ENCODE measurements at regions not wholly inside any gene's neighbourhood (a gene's known extent, or its start where the extent isn't known, plus 50 kb on each side); places are given as distances from the start of the nearest gene placed in this dataset.

- intact Hi-C loops (cut with micrococcal nuclease; ENCODE audit: unreplicated experiment): no loop called here
- POLR2A ChIA-PET: no interaction called here
- no peaks in the 10 kb centered on the region for H4K20me1 ChIP-seq (ENCODE audit: insufficient read depth, low read length)
- no peaks in the 10 kb centered on the region for H3K9me3 ChIP-seq (ENCODE audit: low read length)
- H3K4me2 ChIP-seq (ENCODE audit: low read length): no peak overlapping the region
- no peak overlapping the region for H3K4me3 ChIP-seq (ENCODE audit: low read depth, low read length, poor library complexity, severe bottlenecking)
- no TSS peak for BruUV-seq (replicated peaks)
- no peaks in the 10 kb centered on the region for H3K9me2 ChIP-seq (ENCODE audit: insufficient read depth, low read length)
- H3K4me1 ChIP-seq (ENCODE audit: insufficient read depth, low read length, poor library complexity, severe bottlenecking): no peaks in the 10 kb centered on the region
- H3K36me3 ChIP-seq (ENCODE audit: insufficient read depth, low read length): no peaks in the 10 kb centered on the region
- DNase-seq (ENCODE audit: low spot score): no peak
- no peaks in the 10 kb centered on the region for H3K79me2 ChIP-seq (ENCODE audit: insufficient read depth, low read depth, low read length)
- no peak overlapping the region for H3K27ac ChIP-seq (ENCODE audit: low read depth, low read length, poor library complexity, severe bottlenecking)
- CTCF ChIA-PET (ENCODE audit: unreplicated experiment): no interaction called here
- no peak overlapping the region for H2AFZ ChIP-seq (ENCODE audit: low read length)
- TF ChIP-seq EZH2phosphoT487 (IDR thresholded peaks at IDR 0.05; ENCODE audit: borderline replicate concordance, low read depth, low read length) (no peak), CTCF (conservative IDR thresholded peaks at IDR 0.05; ENCODE audit: low read length) (no peak)
Measured at GRCh38 chr14:101176535-101177205, 273.1 kb upstream of the RTL1 start.

GRCh38 chr14:101177301-101177971 is 273.9 kb upstream of the RTL1 start:
- no peaks in the 10 kb centered on the region for H3K9me3 ChIP-seq (ENCODE audit: low read length)
- H3K9me2 ChIP-seq (ENCODE audit: insufficient read depth, low read length): no peaks in the 10 kb centered on the region
- no TSS peak for BruUV-seq (replicated peaks)
- intact Hi-C loops (cut with micrococcal nuclease; ENCODE audit: unreplicated experiment): no loop called here
- H3K4me2 ChIP-seq (ENCODE audit: low read length): no peak overlapping the region
- H3K36me3 ChIP-seq (ENCODE audit: insufficient read depth, low read length): no peaks in the 10 kb centered on the region
- H3K79me2 ChIP-seq (ENCODE audit: insufficient read depth, low read depth, low read length): no peaks in the 10 kb centered on the region
- H3K4me1 ChIP-seq (ENCODE audit: insufficient read depth, low read length, poor library complexity, severe bottlenecking): no peaks in the 10 kb centered on the region
- no peak for DNase-seq (ENCODE audit: low spot score)
- CTCF ChIA-PET (ENCODE audit: unreplicated experiment): no interaction called here
- POLR2A ChIA-PET: interaction anchor here (0.5 kb wide), 1 partner anchor 646 kb away, joined by 3 read pairs; no protein-coding TSS in a partner anchor
- H2AFZ ChIP-seq (ENCODE audit: low read length): no peak overlapping the region
- no peaks in the 10 kb centered on the region for H4K20me1 ChIP-seq (ENCODE audit: insufficient read depth, low read length)
- no peak overlapping the region for H3K27ac ChIP-seq (ENCODE audit: low read depth, low read length, poor library complexity, severe bottlenecking)
- no peak for TF ChIP-seq CTCF (conservative IDR thresholded peaks at IDR 0.05; ENCODE audit: low read length)
- no peak for TF ChIP-seq EZH2phosphoT487 (IDR thresholded peaks at IDR 0.05; ENCODE audit: borderline replicate concordance, low read depth, low read length)
- no peak overlapping the region for H3K4me3 ChIP-seq (ENCODE audit: low read depth, low read length, poor library complexity, severe bottlenecking)

All from OCI-LY7 (cell line).